Fibroblast of skin of right biceps (primary cell): ENCODE measurements at regions not wholly inside any gene's neighbourhood (a gene's known extent, or its start where the extent isn't known, plus 50 kb on each side); places are given as distances from the start of the nearest gene placed in this dataset.

Source experiments
- DNase-seq: peaks from one replicate; pipeline ENCODE4 v3.0.0-alpha.2; 2013

- no peak for DNase-seq
Observed at GRCh38 chrX:97787311-97787710, 903.6 kb downstream of the RPA4 start.

- DNase-seq: no peak
Observed at GRCh38 chrX:97787849-97788248, 904.1 kb downstream of the RPA4 start.

GRCh38 chrX:97790850-97791249 is 907.1 kb downstream of the RPA4 start:
- no peak for DNase-seq

GRCh38 chrX:97797076-97797475 is 913.4 kb downstream of the RPA4 start:
- DNase-seq: no peak

- DNase-seq: peak; percentile 65
Observed at GRCh38 chrX:97806238-97806637, 922.5 kb downstream of the RPA4 start.

- DNase-seq: no peak
Observed at GRCh38 chrX:97806946-97807345, 923.2 kb downstream of the RPA4 start.

GRCh38 chrX:97820170-97820569 is 936.5 kb downstream of the RPA4 start:
- no peak for DNase-seq

- no peak for DNase-seq
Observed at GRCh38 chrX:97828471-97828870, 944.8 kb downstream of the RPA4 start.

- no peak for DNase-seq
Observed at GRCh38 chrX:97835969-97836368, 952.3 kb downstream of the RPA4 start.

- DNase-seq: no peak
Observed at GRCh38 chrX:97841544-97842179, 958.0 kb downstream of the RPA4 start.

GRCh38 chrX:97842468-97843199 is 958.9 kb downstream of the RPA4 start:
- DNase-seq: no peak

GRCh38 chrX:97843200-97843811 is 959.6 kb downstream of the RPA4 start:
- no peak for DNase-seq

- no peak for DNase-seq
Observed at GRCh38 chrX:97844161-97844560, 960.5 kb downstream of the RPA4 start.

GRCh38 chrX:97844943-97845342 is 961.2 kb downstream of the RPA4 start:
- DNase-seq: no peak

- DNase-seq: no peak
Observed at GRCh38 chrX:97845451-97845850, 961.7 kb downstream of the RPA4 start.

GRCh38 chrX:97846228-97846627 is 962.5 kb downstream of the RPA4 start:
- DNase-seq: no peak

- no peak for DNase-seq
Observed at GRCh38 chrX:97846718-97847237, 963.1 kb downstream of the RPA4 start.

- DNase-seq: no peak
Observed at GRCh38 chrX:97847885-97848679, 964.4 kb downstream of the RPA4 start.

GRCh38 chrX:97849951-97850350 is 966.2 kb downstream of the RPA4 start:
- DNase-seq: no peak

GRCh38 chrX:97850911-97851310 is 967.2 kb downstream of the RPA4 start:
- no peak for DNase-seq

GRCh38 chrX:97854086-97854485 is 970.4 kb downstream of the RPA4 start:
- no peak for DNase-seq

GRCh38 chrX:97858592-97858991 is 974.9 kb downstream of the RPA4 start:
- DNase-seq: peak; percentile 29

- DNase-seq: peak; percentile 61
Observed at GRCh38 chrX:97860226-97860625, 976.5 kb downstream of the RPA4 start.
